Lung (tissue), 11 donors: ENCODE measurements at regions not wholly inside any gene's neighbourhood (a gene's known extent, or its start where the extent isn't known, plus 50 kb on each side); places are given as distances from the start of the nearest gene placed in this dataset.

ENCODE experiments used
- ATAC-seq: fragments of 200-7000 bp; cut with Tn5 transposase; one replicate; pipeline ENCODE4 v1.9.1; 2020; ENCODE audit warnings: moderate number of reproducible peaks; ENCODE audit not compliant: insufficient read depth, low FRiP score
- DNase-seq, 3 donors: peaks; one replicate each; pipeline ENCODE4 v3.0.0-alpha.2; 2013 to 2017
- H3K27ac ChIP-seq, 2 donors: one replicate each; pipeline ENCODE4 v1.5.1; 2013; ENCODE audit warnings: mild to moderate bottlenecking in 2 of 2, moderate library complexity in 2 of 2, control low read depth in 1 of 2, inconsistent platforms in 1 of 2, low read depth in 1 of 2, low read length in 1 of 2
- H3K27me3 ChIP-seq, 3 donors: one replicate each; pipeline ENCODE4 v1.5.1; 2013; ENCODE audit warnings: low read length in 2 of 3; ENCODE audit not compliant: control insufficient read depth in 3 of 3, insufficient read depth in 3 of 3
- H3K36me3 ChIP-seq, 4 donors: one replicate each; pipeline ENCODE4 v1.5.1; 2013; ENCODE audit warnings: low read length in 4 of 4, mild to moderate bottlenecking in 1 of 4, moderate library complexity in 1 of 4; ENCODE audit not compliant: control insufficient read depth in 4 of 4, insufficient read depth in 4 of 4
- H3K4me1 ChIP-seq, 5 donors: one replicate each; pipeline ENCODE4 v1.5.1; 2013; ENCODE audit warnings: low read length in 5 of 5, mild to moderate bottlenecking in 2 of 5, moderate library complexity in 1 of 5; ENCODE audit not compliant: control insufficient read depth in 5 of 5, insufficient read depth in 5 of 5
- H3K4me3 ChIP-seq: one replicate; pipeline ENCODE4 v1.5.1; 2013; ENCODE audit warnings: mild to moderate bottlenecking, control low read depth, moderate library complexity
- H3K9ac ChIP-seq, 2 donors: one replicate each; pipeline ENCODE4 v1.5.1; 2013; ENCODE audit warnings: low read length in 2 of 2, control low read depth in 1 of 2; ENCODE audit not compliant: insufficient read depth in 1 of 2
- H3K9me3 ChIP-seq, 4 donors: one replicate each; pipeline ENCODE4 v1.5.1; 2013; ENCODE audit warnings: low read length in 3 of 4, mild to moderate bottlenecking in 1 of 4, moderate library complexity in 1 of 4; ENCODE audit not compliant: control insufficient read depth in 4 of 4, insufficient read depth in 3 of 4
- CTCF ChIP-seq: IDR thresholded peaks from 2 replicates; pipeline ENCODE4 v1.5.1; 2012; ENCODE audit warnings: mild to moderate bottlenecking; ENCODE audit errors: control extremely low read depth, extremely low read depth
- WGBS, 2 donors: extraction: QIAGEN DNeasy Blood & Tissue Kit; methylation state at CpG; one replicate each; pipeline ENCODE4 v1.1.7; 2013; 5-methylcytosine and 5-hydroxymethylcytosine counted together
- donor health status: control.
- donor health status: control.
- donor health status: Bipolar disorder and iron deficiency.
- donor health status: healthy.
- donor health status: DM: yes; HTN: yes; CAD: no.

- Histone ChIP-seq H3K4me3 (no peak overlapping the region), H3K27me3 (no peaks in the 10 kb centered on the region), H3K9me3 (no peaks in the 10 kb centered on the region), H3K27ac (no peak overlapping the region), H3K4me1 (peaks cover 0 to 7% (median 0%) of the 10 kb centered on the region in 5 donors), H3K9ac (no peak overlapping the region), H3K36me3 (no peaks in the 10 kb centered on the region)
- no peak for DNase-seq
- no peak for TF ChIP-seq CTCF
- 92 to 97% methylated on average over 9 of the region's 9 CpGs for WGBS, 2 donors
- no peak for ATAC-seq
Measured at GRCh38 chr2:61639721-61640120, 101.6 kb upstream of the XPO1 start.

- WGBS, 2 donors, result 65 to 79% methylated on average over 3 of the region's 3 CpGs
- H3K27ac ChIP-seq, result no peak overlapping the region
- peaks cover 0 to 7% (median 0%) of the 10 kb centered on the region in 5 donors for H3K4me1 ChIP-seq
- ATAC-seq (no peak), DNase-seq (no peak)
- H3K9me3 ChIP-seq, result no peaks in the 10 kb centered on the region
- H3K4me3 ChIP-seq, result no peak overlapping the region
- no peaks in the 10 kb centered on the region for H3K27me3 ChIP-seq
- H3K9ac ChIP-seq, result no peak overlapping the region
- TF ChIP-seq CTCF, result no peak
- no peaks in the 10 kb centered on the region for H3K36me3 ChIP-seq
Measured at GRCh38 chr2:61636686-61637085, 98.5 kb upstream of the XPO1 start.

GRCh38 chr2:61634512-61634911, 96.4 kb upstream of the XPO1 start:
- H3K4me1 ChIP-seq, result peaks cover 0 to 4% (median 0%) of the 10 kb centered on the region in 5 donors
- H3K4me3 ChIP-seq, result no peak overlapping the region
- TF ChIP-seq CTCF, result no peak
- no peak overlapping the region for H3K9ac ChIP-seq
- no peak for DNase-seq
- H3K27ac ChIP-seq, result no peak overlapping the region
- 94 to 96% methylated on average over 5 of the region's 5 CpGs for WGBS, 2 donors
- no peaks in the 10 kb centered on the region for H3K36me3 ChIP-seq
- ATAC-seq, result no peak
- H3K9me3 ChIP-seq, result no peaks in the 10 kb centered on the region
- H3K27me3 ChIP-seq, result no peaks in the 10 kb centered on the region

GRCh38 chr2:61633250-61633649, 95.1 kb upstream of the XPO1 start:
- DNase-seq, result peak in 1 of 3 donors; percentile 5
- H3K27me3 ChIP-seq, result no peaks in the 10 kb centered on the region
- H3K4me1 ChIP-seq, result no peaks in the 10 kb centered on the region
- no peaks in the 10 kb centered on the region for H3K36me3 ChIP-seq
- no peak overlapping the region for H3K27ac ChIP-seq
- TF ChIP-seq CTCF, result no peak
- H3K9ac ChIP-seq, result no peak overlapping the region
- no peak overlapping the region for H3K4me3 ChIP-seq
- 78 to 90% methylated on average over 2 of the region's 2 CpGs for WGBS, 2 donors
- no peak for ATAC-seq
- no peaks in the 10 kb centered on the region for H3K9me3 ChIP-seq
